Tibial nerve (tissue), 4 donors: ENCODE measurements at regions not wholly inside any gene's neighbourhood (a gene's known extent, or its start where the extent isn't known, plus 50 kb on each side); places are given as distances from the start of the nearest gene placed in this dataset.

Experiments
- DNase-seq, 2 donors: peaks; one replicate each; pipeline ENCODE4 v3.0.0-alpha.2; 2019; ENCODE audit warnings: low spot score in 2 of 2
- H3K27ac ChIP-seq, 4 donors: fragments of 200-600 bp; sonication (generic) in 3 of 4; one replicate each; pipeline ENCODE4 v1.5.1; 2017 to 2019; ENCODE audit warnings: mild to moderate bottlenecking in 1 of 4
- H3K27me3 ChIP-seq, 2 donors: fragments of 200-600 bp; sonication (generic) in 1 of 2; one replicate each; pipeline versions ENCODE4 v1.5.1 to v1.6.0; 2017 to 2019
- H3K36me3 ChIP-seq, 3 donors: fragments of 200-600 bp; sonication (generic); one replicate each; pipeline ENCODE4 v1.5.1; 2018 to 2019
- H3K4me1 ChIP-seq, 4 donors: fragments of 200-600 bp; sonication (generic) in 3 of 4; one replicate each; pipeline ENCODE4 v1.5.1; 2017 to 2019
- H3K4me3 ChIP-seq, 4 donors: fragments of 200-600 bp; sonication (generic) in 3 of 4; one replicate each; pipeline ENCODE4 v1.5.1; 2017 to 2019; ENCODE audit warnings: mild to moderate bottlenecking in 1 of 4, moderate library complexity in 1 of 4
- H3K9me3 ChIP-seq, 4 donors: fragments of 200-600 bp; sonication (generic) in 3 of 4; one replicate each; pipeline ENCODE4 v1.5.1; 2017 to 2019
- EP300 ChIP-seq, 2 donors: sonication (generic); formaldehyde crosslinking; IDR thresholded peaks; one replicate each; pipeline ENCODE4 v1.6.1; 2017; ENCODE audit warnings: antibody characterized with exemption in 2 of 2, mild to moderate bottlenecking in 1 of 2
- POLR2A ChIP-seq, 2 donors: fragments of 450-650 bp; IDR thresholded peaks; one replicate each; pipeline ENCODE4 v1.6.1; 2017; ENCODE audit warnings: antibody characterized with exemption in 2 of 2, mild to moderate bottlenecking in 2 of 2, moderate library complexity in 2 of 2
- WGBS, 2 donors: methylation state at CpG; one replicate each; pipeline ENCODE4 v1.1.5; 2018; 5-methylcytosine and 5-hydroxymethylcytosine counted together
- TF ChIP-seq, protein P1 (sequence below), 5 experiments: fragments of 200-600 bp in 3 of 5; fragments of 450-650 bp in 2 of 5; sonication (generic) in 3 of 5; IDR thresholded peaks; one replicate each; pipeline ENCODE4 v1.5.1; 2016 to 2019; ENCODE audit warnings: antibody characterized with exemption in 5 of 5, mild to moderate bottlenecking in 3 of 5, moderate library complexity in 2 of 5

DNA sequence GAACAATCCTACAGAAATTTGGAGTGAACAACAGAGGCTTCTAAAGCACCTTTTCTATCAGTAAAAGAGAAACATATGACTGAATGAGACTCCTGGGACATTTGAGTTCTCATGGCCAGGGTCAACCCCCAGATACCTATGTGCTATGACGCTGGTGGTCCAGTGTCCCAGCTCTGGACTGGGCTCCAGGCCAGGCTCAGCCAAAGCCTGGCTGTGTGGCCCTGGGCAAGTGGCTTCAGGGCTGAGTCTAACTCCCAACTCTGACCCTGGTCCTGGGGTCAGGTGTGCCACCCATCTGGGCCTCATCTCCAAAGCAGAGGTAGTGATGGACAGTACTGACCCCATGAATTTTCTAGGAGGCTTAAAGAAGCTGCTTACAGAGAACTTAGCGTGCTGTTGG is 147.8 kb downstream of the FBLN2 start:
- TF ChIP-seq EP300 (IDR thresholded peaks at IDR 0.05) = no peak
- TF ChIP-seq, protein P1, sequence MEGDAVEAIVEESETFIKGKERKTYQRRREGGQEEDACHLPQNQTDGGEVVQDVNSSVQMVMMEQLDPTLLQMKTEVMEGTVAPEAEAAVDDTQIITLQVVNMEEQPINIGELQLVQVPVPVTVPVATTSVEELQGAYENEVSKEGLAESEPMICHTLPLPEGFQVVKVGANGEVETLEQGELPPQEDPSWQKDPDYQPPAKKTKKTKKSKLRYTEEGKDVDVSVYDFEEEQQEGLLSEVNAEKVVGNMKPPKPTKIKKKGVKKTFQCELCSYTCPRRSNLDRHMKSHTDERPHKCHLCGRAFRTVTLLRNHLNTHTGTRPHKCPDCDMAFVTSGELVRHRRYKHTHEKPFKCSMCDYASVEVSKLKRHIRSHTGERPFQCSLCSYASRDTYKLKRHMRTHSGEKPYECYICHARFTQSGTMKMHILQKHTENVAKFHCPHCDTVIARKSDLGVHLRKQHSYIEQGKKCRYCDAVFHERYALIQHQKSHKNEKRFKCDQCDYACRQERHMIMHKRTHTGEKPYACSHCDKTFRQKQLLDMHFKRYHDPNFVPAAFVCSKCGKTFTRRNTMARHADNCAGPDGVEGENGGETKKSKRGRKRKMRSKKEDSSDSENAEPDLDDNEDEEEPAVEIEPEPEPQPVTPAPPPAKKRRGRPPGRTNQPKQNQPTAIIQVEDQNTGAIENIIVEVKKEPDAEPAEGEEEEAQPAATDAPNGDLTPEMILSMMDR (IDR thresholded peaks at IDR 0.05) = no peak
- TF ChIP-seq POLR2A (IDR thresholded peaks at IDR 0.05) = no peak
- Histone ChIP-seq H3K4me3 (no peak overlapping the region), H3K4me1 (no peaks in the 10 kb centered on the region), H3K36me3 (no peaks in the 10 kb centered on the region), H3K9me3 (peaks cover 0 to 9% (median 0%) of the 10 kb centered on the region in 4 donors), H3K27ac (no peak overlapping the region), H3K27me3 (no peaks in the 10 kb centered on the region)
- no peak for DNase-seq
- WGBS, 2 donors = 69 to 82% methylated on average over 2 of the region's 2 CpGs

DNA sequence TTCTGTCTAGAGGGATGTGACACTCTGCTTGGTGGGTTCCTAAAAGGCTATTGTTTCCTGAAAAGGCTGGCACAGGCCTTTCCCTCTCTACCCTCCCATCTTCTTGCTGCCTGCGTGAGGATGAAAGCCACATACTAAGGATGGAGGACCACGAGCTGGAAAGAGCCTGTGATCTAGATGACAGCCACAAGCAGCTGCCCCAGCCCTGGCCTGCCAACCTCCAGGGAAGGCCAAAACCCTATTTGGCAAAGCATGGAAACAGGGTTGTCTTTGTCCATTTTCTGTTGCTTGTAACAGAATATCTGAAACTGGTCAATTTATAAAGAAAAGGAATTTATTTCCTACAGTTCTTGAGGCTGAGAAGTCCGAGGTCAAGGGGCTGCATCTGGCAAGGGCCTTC is 144.5 kb downstream of the FBLN2 start:
- Histone ChIP-seq H3K9me3 (peaks cover 0 to 9% (median 0%) of the 10 kb centered on the region in 4 donors), H3K36me3 (no peaks in the 10 kb centered on the region), H3K4me3 (no peak overlapping the region), H3K27ac (no peak overlapping the region), H3K4me1 (no peaks in the 10 kb centered on the region), H3K27me3 (no peaks in the 10 kb centered on the region)
- TF ChIP-seq EP300 (IDR thresholded peaks at IDR 0.05) (no peak), POLR2A (IDR thresholded peaks at IDR 0.05) (no peak)
- TF ChIP-seq, protein P1 (IDR thresholded peaks at IDR 0.05) = no peak
- WGBS, 2 donors = 40 to 52% methylated on average over 3 of the region's 3 CpGs
- DNase-seq = no peak

DNA sequence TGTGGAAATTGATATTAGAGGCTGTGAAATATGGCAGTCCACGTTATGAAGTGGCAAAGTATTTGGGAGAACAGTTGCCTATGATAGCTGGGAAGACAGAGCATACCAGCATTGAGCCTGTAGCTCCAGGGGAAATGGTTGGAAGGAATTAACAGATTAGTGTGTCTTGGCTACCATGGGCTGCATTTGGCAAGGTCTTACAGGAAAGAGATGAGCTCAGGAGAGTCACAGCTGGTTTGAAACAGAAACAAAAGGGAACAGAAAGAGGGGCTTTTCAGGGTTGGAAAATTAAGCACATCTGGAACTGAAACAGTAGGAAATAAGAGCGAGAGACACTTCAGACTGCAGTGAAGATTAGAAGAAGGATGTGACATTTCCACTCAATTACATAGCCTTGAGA is 141.7 kb downstream of the FBLN2 start:
- WGBS, 2 donors = 47 to 48% methylated on average over 2 of the region's 2 CpGs
- no peak for DNase-seq
- H3K4me3 ChIP-seq = no peak overlapping the region

DNA sequence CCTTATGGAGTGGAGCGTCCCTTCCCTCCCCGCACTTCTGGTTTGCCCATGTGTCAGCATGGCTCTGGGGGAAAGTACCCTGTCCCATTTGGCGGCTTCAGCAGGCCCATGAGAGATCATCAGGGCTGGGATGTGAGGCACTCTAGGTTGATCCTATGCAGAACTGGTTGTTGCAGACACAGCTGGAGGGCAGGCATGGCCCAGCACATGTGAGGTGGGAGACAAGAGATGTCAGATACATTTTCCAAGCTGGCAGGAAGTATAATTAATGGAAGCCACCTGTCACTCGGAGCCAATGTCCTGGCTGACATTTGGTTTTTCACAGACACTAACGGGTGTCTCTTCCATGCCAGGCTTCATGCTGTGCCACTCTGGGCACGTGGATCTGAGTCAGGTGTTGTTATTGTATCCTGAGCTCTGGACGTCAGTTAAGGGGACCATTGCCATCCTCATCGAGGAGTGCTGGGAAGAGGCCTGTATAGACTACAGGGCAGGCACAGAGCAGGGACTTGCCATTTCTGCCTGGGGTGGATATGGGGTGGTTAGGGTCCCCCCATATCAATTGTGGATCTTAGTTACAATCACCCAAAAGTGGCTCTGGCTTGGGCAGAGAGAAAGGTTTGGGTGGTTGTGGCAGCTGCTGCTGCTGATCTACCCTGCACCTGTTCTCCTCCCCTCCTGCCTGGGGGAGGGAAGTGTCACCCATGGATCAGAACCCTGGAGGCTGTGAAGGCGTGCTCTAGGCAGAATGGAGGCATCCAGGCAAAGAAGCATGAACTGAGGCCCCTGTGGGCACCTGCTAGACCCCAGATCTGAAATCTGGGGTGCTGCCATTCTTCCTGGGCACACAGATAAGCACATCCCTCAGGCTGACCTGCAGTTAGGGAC is 140.7 kb downstream of the FBLN2 start:
- Histone ChIP-seq H3K9me3 (peaks cover 0 to 9% (median 0%) of the 10 kb centered on the region in 4 donors), H3K4me3 (no peak overlapping the region), H3K36me3 (no peaks in the 10 kb centered on the region), H3K27me3 (no peaks in the 10 kb centered on the region), H3K4me1 (no peaks in the 10 kb centered on the region), H3K27ac (no peak overlapping the region)
- DNase-seq = no peak
- TF ChIP-seq, protein P1 (IDR thresholded peaks at IDR 0.05) = no peak
- TF ChIP-seq EP300 (IDR thresholded peaks at IDR 0.05) (no peak), POLR2A (IDR thresholded peaks at IDR 0.05) (no peak)
- 69 to 81% methylated on average over 9 of the region's 9 CpGs for WGBS, 2 donors

More for the DNA sequence above, 141.7 kb downstream of the FBLN2 start:
- Histone ChIP-seq H3K36me3 (no peaks in the 10 kb centered on the region), H3K27me3 (no peaks in the 10 kb centered on the region), H3K9me3 (peaks cover 0 to 9% (median 0%) of the 10 kb centered on the region in 4 donors), H3K27ac (no peak overlapping the region), H3K4me1 (no peaks in the 10 kb centered on the region)
- TF ChIP-seq EP300 (IDR thresholded peaks at IDR 0.05) = no peak
- TF ChIP-seq, protein P1 (IDR thresholded peaks at IDR 0.05) = no peak
- no peak for TF ChIP-seq POLR2A (IDR thresholded peaks at IDR 0.05)

DNA sequence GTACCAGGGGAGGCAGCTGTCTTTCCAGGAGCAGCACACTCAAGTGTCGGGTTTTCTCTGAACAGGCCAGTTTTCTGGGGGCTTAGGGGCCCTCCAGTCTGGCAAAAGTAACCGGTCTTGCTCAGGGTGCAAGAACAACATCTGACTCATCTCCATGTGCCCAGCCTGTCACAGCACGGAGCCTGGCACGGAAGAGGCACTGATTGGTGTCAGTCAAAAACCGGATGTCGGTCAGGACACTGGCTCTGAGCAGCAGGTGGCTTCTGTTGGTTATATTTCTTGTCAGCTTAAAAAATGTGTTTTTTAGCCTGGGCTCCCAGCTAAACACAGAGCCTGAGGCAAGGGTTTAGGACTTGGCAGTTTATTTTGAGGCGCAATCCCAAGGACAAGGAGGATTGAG is 139.9 kb downstream of the FBLN2 start:
- peaks cover 0 to 9% (median 0%) of the 10 kb centered on the region in 4 donors for H3K9me3 ChIP-seq
- no peak for DNase-seq
- 95% methylated on average over 7 of the region's 7 CpGs for WGBS, 2 donors
- no peaks in the 10 kb centered on the region for H3K36me3 ChIP-seq
- H3K4me1 ChIP-seq = no peaks in the 10 kb centered on the region
- H3K27ac ChIP-seq = no peak overlapping the region
- no peaks in the 10 kb centered on the region for H3K27me3 ChIP-seq
- no peak for TF ChIP-seq POLR2A (IDR thresholded peaks at IDR 0.05)
- TF ChIP-seq EP300 (IDR thresholded peaks at IDR 0.05) = no peak
- TF ChIP-seq, protein P1 (IDR thresholded peaks at IDR 0.05) = no peak
- no peak overlapping the region for H3K4me3 ChIP-seq
